ENCODE measurements at regions not wholly inside any gene's neighbourhood (a gene's known extent, or its start where the extent isn't known, plus 50 kb on each side); places are given as distances from the start of the nearest gene placed in this dataset.

DNA sequence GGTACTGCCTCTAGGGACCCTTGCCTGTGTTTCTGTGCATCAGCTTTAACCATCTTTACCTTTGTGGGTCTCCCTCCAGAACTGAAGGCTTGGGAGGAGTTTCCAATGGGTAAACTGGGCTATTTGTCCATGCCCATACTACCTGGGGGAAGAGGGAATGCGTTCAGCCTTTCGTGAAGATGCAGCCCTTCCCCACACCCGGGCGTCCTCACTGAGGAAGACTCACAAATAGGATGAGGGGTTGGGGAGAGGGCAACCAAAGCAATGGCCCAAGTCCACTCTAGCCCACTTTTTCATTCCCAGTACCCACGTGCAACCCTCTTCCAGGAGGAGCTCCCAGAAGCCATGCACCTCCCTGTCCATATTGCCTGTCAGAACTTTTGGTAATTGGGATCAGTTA is 61.8 kb upstream of the ADA2 start:
- peaks cover 7% of the 10 kb centered on the region for H3K4me1 Mint-ChIP-seq (ENCODE audit: low read depth)
- TF ChIP-seq, protein P1, sequence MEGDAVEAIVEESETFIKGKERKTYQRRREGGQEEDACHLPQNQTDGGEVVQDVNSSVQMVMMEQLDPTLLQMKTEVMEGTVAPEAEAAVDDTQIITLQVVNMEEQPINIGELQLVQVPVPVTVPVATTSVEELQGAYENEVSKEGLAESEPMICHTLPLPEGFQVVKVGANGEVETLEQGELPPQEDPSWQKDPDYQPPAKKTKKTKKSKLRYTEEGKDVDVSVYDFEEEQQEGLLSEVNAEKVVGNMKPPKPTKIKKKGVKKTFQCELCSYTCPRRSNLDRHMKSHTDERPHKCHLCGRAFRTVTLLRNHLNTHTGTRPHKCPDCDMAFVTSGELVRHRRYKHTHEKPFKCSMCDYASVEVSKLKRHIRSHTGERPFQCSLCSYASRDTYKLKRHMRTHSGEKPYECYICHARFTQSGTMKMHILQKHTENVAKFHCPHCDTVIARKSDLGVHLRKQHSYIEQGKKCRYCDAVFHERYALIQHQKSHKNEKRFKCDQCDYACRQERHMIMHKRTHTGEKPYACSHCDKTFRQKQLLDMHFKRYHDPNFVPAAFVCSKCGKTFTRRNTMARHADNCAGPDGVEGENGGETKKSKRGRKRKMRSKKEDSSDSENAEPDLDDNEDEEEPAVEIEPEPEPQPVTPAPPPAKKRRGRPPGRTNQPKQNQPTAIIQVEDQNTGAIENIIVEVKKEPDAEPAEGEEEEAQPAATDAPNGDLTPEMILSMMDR (IDR thresholded peaks at IDR 0.05; ENCODE audit: unreplicated experiment): no peak

DNA sequence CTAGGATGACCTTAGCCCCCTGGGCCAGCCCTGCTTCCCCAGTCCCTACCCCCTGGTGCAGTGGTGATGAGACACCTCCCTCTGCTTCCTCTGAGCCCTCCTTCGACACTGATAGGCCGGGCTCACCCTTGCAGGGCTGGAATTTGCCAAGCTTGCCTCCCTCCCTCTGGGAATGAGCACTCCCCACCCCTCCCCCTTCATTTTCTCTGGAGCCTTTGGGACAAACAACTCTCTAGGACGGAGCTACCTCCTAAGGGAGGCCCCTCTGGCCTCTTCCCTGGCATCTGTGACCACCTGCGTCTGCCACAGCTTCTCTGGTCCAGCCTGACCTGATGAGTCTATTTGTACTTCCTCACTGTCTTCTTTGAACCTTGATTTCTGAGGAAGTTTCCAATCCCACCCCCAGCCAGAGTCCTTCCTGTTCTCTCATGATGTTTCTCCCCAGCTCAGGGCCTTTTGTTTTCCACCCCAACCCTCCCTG is 53.3 kb upstream of the ADA2 start:
- TF ChIP-seq, protein P1 (IDR thresholded peaks at IDR 0.05; ENCODE audit: unreplicated experiment): no peak
- Mint-ChIP-seq H3K27me3 (peaks cover 13% of the 10 kb centered on the region), H3K36me3 (ENCODE audit: insufficient read depth) (no peaks in the 10 kb centered on the region), H3K4me1 (ENCODE audit: low read depth) (peaks cover 15% of the 10 kb centered on the region), H3K9me3 (ENCODE audit: low read depth) (no peaks in the 10 kb centered on the region), H3K27ac (no peak overlapping the region), H3K4me3 (ENCODE audit: low read depth) (no peak overlapping the region)
- no peak for DNase-seq (ENCODE audit: low spot score, unreplicated experiment)

More for the DNA sequence above, 61.8 kb upstream of the ADA2 start:
- H3K4me3 Mint-ChIP-seq (ENCODE audit: low read depth): no peak overlapping the region
- no peak for DNase-seq (ENCODE audit: low spot score, unreplicated experiment)
- H3K27me3 Mint-ChIP-seq: peaks cover 4% of the 10 kb centered on the region
- no peaks in the 10 kb centered on the region for H3K9me3 Mint-ChIP-seq (ENCODE audit: low read depth)
- H3K36me3 Mint-ChIP-seq (ENCODE audit: insufficient read depth): no peaks in the 10 kb centered on the region
- H3K27ac Mint-ChIP-seq: no peak overlapping the region

DNA sequence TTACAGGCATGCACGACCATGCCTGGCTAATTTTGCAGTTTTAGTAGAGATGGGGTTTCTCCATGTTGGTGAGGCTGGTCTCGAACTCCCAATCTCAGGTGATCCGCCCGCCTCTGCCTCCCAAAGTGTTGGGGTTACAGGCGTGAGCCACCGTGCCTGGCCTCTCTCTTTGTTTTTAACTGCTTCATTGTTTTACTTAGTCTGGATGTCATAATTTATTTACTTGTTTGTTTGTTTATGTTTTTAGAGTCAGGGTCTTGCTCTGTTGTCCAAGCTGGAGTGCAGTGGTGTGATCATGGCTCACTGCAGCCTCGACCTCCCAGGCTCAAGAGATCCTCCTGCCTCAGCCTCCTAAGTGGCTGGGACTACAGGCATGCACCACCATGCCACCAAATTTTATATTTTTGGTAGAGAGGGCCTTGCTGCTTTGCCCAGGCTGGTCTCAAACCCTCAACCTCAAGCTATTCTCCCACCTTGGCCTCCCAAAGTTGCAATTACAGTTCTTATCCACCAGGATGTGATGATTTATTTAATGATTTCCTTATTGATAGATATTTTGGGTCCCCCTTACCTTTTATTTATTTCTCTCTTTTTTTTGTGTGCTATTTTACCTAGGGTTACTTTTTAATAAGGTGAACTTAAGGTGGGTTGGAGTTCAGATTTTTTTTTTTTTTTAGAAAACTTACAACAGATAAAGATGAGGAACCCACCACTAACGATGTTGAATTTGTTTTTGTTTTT is 52.6 kb upstream of the ADA2 start:
- H3K9me3 Mint-ChIP-seq (ENCODE audit: low read depth): no peaks in the 10 kb centered on the region
- no peak overlapping the region for H3K27ac Mint-ChIP-seq
- TF ChIP-seq, protein P1 (IDR thresholded peaks at IDR 0.05; ENCODE audit: unreplicated experiment): peak; percentile 32
- no peak overlapping the region for H3K4me3 Mint-ChIP-seq (ENCODE audit: low read depth)
- DNase-seq (ENCODE audit: low spot score, unreplicated experiment): no peak
- H3K27me3 Mint-ChIP-seq: peaks cover 13% of the 10 kb centered on the region
- H3K36me3 Mint-ChIP-seq (ENCODE audit: insufficient read depth): no peaks in the 10 kb centered on the region
- peaks cover 18% of the 10 kb centered on the region for H3K4me1 Mint-ChIP-seq (ENCODE audit: low read depth)

DNA sequence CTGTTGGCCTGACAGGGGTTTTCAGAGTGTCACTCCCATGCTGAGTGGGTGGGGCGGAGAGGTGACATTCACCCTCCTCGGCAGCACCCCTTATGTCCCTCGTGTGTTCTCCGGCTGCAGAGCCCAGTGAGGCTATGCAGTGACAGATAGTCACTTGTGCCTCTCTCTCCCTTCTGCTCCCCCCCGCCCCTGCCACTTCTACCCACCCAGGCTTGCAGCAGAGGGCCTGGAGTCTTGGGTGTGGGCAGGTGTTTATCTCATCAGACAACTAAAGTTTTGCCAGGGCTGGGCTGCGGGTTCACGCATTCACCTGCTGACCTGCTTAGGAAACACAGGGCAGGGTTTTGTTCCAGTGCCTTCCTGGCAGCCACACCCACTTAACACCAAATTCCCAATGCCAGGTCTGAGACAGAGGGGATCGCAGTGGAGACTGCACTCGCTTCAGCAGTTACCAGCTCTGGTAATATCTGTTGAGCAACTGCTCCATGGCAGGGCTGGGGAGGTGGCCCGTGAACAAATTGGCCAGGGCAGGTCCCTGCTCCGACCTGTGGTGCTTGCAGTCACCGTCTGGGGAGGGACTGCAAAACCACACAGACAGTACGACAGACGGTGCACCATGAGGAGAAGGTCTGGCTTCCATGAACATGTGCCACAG is 50.5 kb upstream of the ADA2 start:
- H3K4me3 Mint-ChIP-seq (ENCODE audit: low read depth): no peak overlapping the region
- H3K27me3 Mint-ChIP-seq: peaks cover 13% of the 10 kb centered on the region
- peak overlapping the region; percentile 5 for H3K27ac Mint-ChIP-seq
- TF ChIP-seq, protein P1 (IDR thresholded peaks at IDR 0.05; ENCODE audit: unreplicated experiment): no peak
- no peaks in the 10 kb centered on the region for H3K9me3 Mint-ChIP-seq (ENCODE audit: low read depth)
- no peaks in the 10 kb centered on the region for H3K36me3 Mint-ChIP-seq (ENCODE audit: insufficient read depth)
- no peak for DNase-seq (ENCODE audit: low spot score, unreplicated experiment)
- peaks cover 36% of the 10 kb centered on the region for H3K4me1 Mint-ChIP-seq (ENCODE audit: low read depth)

DNA sequence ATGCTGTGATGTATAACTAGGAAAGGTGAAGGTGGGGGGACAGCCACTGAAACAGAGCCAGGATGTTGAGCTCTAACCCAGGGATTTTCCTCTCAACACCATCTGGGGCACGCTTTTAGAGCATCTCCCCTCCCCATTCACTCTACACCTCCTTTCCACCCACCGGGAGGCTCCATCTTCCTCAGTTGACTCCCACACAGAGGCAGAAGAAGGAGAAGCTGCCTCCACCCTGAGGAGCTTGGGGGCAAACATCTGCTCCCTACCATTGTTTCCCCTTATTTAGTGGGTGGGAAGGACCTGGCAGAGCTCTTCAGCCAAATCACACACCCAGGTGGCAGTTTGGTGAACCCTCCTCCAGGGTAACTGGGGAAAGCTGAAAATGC is 50.0 kb upstream of the ADA2 start:
- TF ChIP-seq, protein P1 (IDR thresholded peaks at IDR 0.05; ENCODE audit: unreplicated experiment): no peak
- Mint-ChIP-seq H3K27ac (no peak overlapping the region), H3K36me3 (ENCODE audit: insufficient read depth) (no peaks in the 10 kb centered on the region), H3K4me1 (ENCODE audit: low read depth) (peaks cover 41% of the 10 kb centered on the region), H3K9me3 (ENCODE audit: low read depth) (no peaks in the 10 kb centered on the region), H3K27me3 (peaks cover 13% of the 10 kb centered on the region), H3K4me3 (ENCODE audit: low read depth) (no peak overlapping the region)
- DNase-seq (ENCODE audit: low spot score, unreplicated experiment): no peak

Measured in progenitor cell of endocrine pancreas (in vitro differentiated cells).